Liver (tissue), 3 donors: ENCODE measurements at regions not wholly inside any gene's neighbourhood (a gene's known extent, or its start where the extent isn't known, plus 50 kb on each side); places are given as distances from the start of the nearest gene placed in this dataset.

Experiments
- ATF3 ChIP-seq: IDR thresholded peaks from 2 replicates; pipeline ENCODE4 v1.6.1; 2016; ENCODE audit warnings: antibody characterized with exemption
- CTCF ChIP-seq: fragments of 150-350 bp; IDR thresholded peaks from 2 replicates; pipeline ENCODE4 v1.5.1; 2017; ENCODE audit warnings: improper control_type of control experiment, low read depth, low read length; ENCODE audit not compliant: missing input control
- FOXA1 ChIP-seq: IDR thresholded peaks from 2 replicates; pipeline ENCODE4 v1.6.1; 2016; ENCODE audit warnings: antibody characterized with exemption
- JUND ChIP-seq, 2 donors: IDR thresholded peaks; 2 replicates each; pipeline ENCODE4 v1.6.1; 2016; ENCODE audit warnings: antibody characterized with exemption in 2 of 2
- MAX ChIP-seq: IDR thresholded peaks from 2 replicates; pipeline ENCODE4 v1.6.1; 2016; ENCODE audit warnings: antibody characterized with exemption
- RAD21 ChIP-seq, 2 donors: IDR thresholded peaks; 2 replicates each; pipeline ENCODE4 v1.6.1; 2016; ENCODE audit warnings: antibody characterized with exemption in 2 of 2, mild to moderate bottlenecking in 2 of 2
- REST ChIP-seq: IDR thresholded peaks from 2 replicates; pipeline ENCODE4 v1.6.1; 2016; ENCODE audit warnings: antibody characterized with exemption, mild to moderate bottlenecking
- TAF1 ChIP-seq: conservative IDR thresholded peaks from 2 replicates; pipeline ENCODE4 v1.6.1; 2016; ENCODE audit warnings: antibody characterized with exemption, mild to moderate bottlenecking
- YY1 ChIP-seq: IDR thresholded peaks from 2 replicates; pipeline ENCODE4 v1.6.1; 2016; ENCODE audit warnings: antibody characterized with exemption, mild to moderate bottlenecking
- ZBTB33 ChIP-seq: IDR thresholded peaks from 2 replicates; pipeline ENCODE4 v1.6.1; 2016; ENCODE audit warnings: antibody characterized with exemption
- donor health status: healthy.
- donor health status: healthy.

- TF ChIP-seq FOXA1 = no peak
- no peak for TF ChIP-seq CTCF
- TF ChIP-seq MAX = no peak
- TF ChIP-seq REST = no peak
- no peak for TF ChIP-seq RAD21 (IDR thresholded peaks at IDR 0.05)
- TF ChIP-seq ZBTB33 = no peak
- TF ChIP-seq YY1 = no peak
- no peak for TF ChIP-seq ATF3
- TF ChIP-seq JUND (IDR thresholded peaks at IDR 0.05) = no peak
- TF ChIP-seq TAF1 = no peak
Observed at GRCh38 chr17:83144421-83145357, 65.3 kb downstream of the METRNL start.
